ENCODE measurements at regions not wholly inside any gene's neighbourhood (a gene's known extent, or its start where the extent isn't known, plus 50 kb on each side); places are given as distances from the start of the nearest gene placed in this dataset.

- TF ChIP-seq CTCF (conservative IDR thresholded peaks at IDR 0.05) = no peak
- no peaks in the 10 kb centered on the region for H3K9me3 ChIP-seq (ENCODE audit: control insufficient read depth, low read depth, low read length)
- Mint-ChIP-seq H3K36me3 (ENCODE audit: insufficient read depth in 1 of 3, low read depth in 3 of 3) (peaks cover 0 to 6% (median 3%) of the 10 kb centered on the region in 3 experiments; a peak in 4 of 7 replicates), H3K27me3 (ENCODE audit: low read depth) (peaks cover 36% of the 10 kb centered on the region), H3K4me3 (no peak overlapping the region; a peak in 1 of 5 replicates), H3K4me1 (peaks cover 44 to 49% of the 10 kb centered on the region in 2 experiments), H3K9me3 (peaks cover 4 to 7% of the 10 kb centered on the region in 2 experiments; a peak in 3 of 5 replicates), H3K27ac (peak overlapping the region in 2 of 3 experiments; percentile 67 to 94; a peak in 5 of 7 replicates)
- H3T11ph ChIP-seq (ENCODE audit: low read length) = no peak overlapping the region
- no peak overlapping the region for H3K56ac ChIP-seq (ENCODE audit: insufficient read length, low read depth, low read length)
- H3K4me1 ChIP-seq (ENCODE audit: insufficient read depth, low read length) = peaks cover 11% of the 10 kb centered on the region; the same call in 1 of the 2 replicates
- H3K14ac ChIP-seq (ENCODE audit: insufficient read depth, low read length) = no peak overlapping the region
- H2AK5ac ChIP-seq (ENCODE audit: insufficient read length, low read length) = no peak overlapping the region
- no peak overlapping the region for H4K5ac ChIP-seq (ENCODE audit: insufficient read length, low read depth, low read length)
- H3K27me3 ChIP-seq (ENCODE audit: insufficient read depth, low read length) = no peaks in the 10 kb centered on the region
- WGBS (ENCODE audit: extremely low coverage, insufficient read length, low lambda C conversion rate) = no CpG with 5 or more reads among the region's 9 CpGs
- no peak overlapping the region for H3K27ac ChIP-seq (ENCODE audit: insufficient read length, low read depth, low read length)
- H4K20me1 ChIP-seq (ENCODE audit: control insufficient read depth, insufficient read depth, insufficient read length) = no peaks in the 10 kb centered on the region
- H3K4ac ChIP-seq (ENCODE audit: low read depth, low read length) = no peak overlapping the region
- no peak overlapping the region for H2BK5ac ChIP-seq (ENCODE audit: insufficient read length, low read length)
- no peak overlapping the region for H2BK120ac ChIP-seq (ENCODE audit: low read depth, low read length, poor library complexity, severe bottlenecking)
- no peaks in the 10 kb centered on the region for H3K23me2 ChIP-seq (ENCODE audit: insufficient read length, low read depth, low read length, poor library complexity, severe bottlenecking)
- no peaks in the 10 kb centered on the region for H3K79me2 ChIP-seq (ENCODE audit: insufficient read depth, low read length)
- no peak overlapping the region for H2AFZ ChIP-seq (ENCODE audit: low read length)
- H2BK15ac ChIP-seq (ENCODE audit: low read depth, low read length) = no peak overlapping the region
- no peak overlapping the region for H2BK20ac ChIP-seq (ENCODE audit: low read depth, low read length, poor library complexity, severe bottlenecking)
- no peak overlapping the region for H3K9ac ChIP-seq (ENCODE audit: extremely low read depth, insufficient read length, low read length)
- H2BK12ac ChIP-seq (ENCODE audit: insufficient read length, low read depth, low read length) = no peak overlapping the region
- H3K79me1 ChIP-seq (ENCODE audit: insufficient read depth, low read depth, low read length, poor library complexity, severe bottlenecking) = no peaks in the 10 kb centered on the region
- H3K4me2 ChIP-seq (ENCODE audit: insufficient read depth, insufficient read length, low read length) = no peak overlapping the region
- H3K23ac ChIP-seq (ENCODE audit: insufficient read length, low read depth, low read length) = no peak overlapping the region
- no peak overlapping the region for H3K18ac ChIP-seq (ENCODE audit: insufficient read length, low read depth, low read length)
- no peak overlapping the region for H4K91ac ChIP-seq (ENCODE audit: insufficient read length, low read depth, low read length)
- no peak for DNase-seq
- H4K8ac ChIP-seq (replicated peaks; ENCODE audit: insufficient read length, low read depth, low read length) = no peak overlapping the region
These were observed 616.6 kb downstream of the IRX1 start for GRCh38 chr5:4212071-4212739.

Data from H9 (cell line).